ENCODE measurements at regions not wholly inside any gene's neighbourhood (a gene's known extent, or its start where the extent isn't known, plus 50 kb on each side); places are given as distances from the start of the nearest gene placed in this dataset.

DNA sequence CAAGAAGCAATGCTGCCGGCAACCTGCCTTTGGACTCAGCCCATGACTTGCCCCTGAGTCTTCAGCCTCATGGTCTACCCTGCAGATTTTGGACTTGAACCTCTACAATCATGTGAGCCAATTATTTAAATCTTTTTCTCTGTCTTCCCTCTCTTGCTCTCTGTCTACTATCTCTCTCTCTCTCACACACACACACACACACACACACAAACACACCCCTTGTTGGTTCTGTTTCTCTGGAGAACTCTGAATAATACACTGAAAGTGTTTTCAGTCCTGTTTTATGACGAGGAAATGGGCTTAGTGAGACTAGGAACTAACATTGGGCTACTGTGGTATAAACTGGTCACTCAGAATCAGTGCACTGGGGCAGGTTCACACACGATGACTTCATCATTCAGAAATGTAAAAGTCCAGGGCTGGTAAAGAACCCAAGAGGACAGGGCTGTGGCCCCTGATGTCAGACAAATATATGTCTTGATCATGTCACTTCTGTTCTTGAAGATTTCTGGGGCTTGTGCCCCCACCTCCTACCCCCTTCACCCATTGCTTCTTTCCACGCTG lies 266.1 kb upstream of the SIX2 start:
- H3K27ac Mint-ChIP-seq = no peak overlapping the region
- H3K4me1 Mint-ChIP-seq (ENCODE audit: low read depth) = no peaks in the 10 kb centered on the region
- peaks cover 26% of the 10 kb centered on the region for H3K27me3 Mint-ChIP-seq (ENCODE audit: low read depth)
- no peaks in the 10 kb centered on the region for H3K9me3 Mint-ChIP-seq
- no peaks in the 10 kb centered on the region for H3K36me3 Mint-ChIP-seq (ENCODE audit: low read depth)
- no peak overlapping the region for H3K4me3 Mint-ChIP-seq
- no peak for DNase-seq (ENCODE audit: low spot score)

DNA sequence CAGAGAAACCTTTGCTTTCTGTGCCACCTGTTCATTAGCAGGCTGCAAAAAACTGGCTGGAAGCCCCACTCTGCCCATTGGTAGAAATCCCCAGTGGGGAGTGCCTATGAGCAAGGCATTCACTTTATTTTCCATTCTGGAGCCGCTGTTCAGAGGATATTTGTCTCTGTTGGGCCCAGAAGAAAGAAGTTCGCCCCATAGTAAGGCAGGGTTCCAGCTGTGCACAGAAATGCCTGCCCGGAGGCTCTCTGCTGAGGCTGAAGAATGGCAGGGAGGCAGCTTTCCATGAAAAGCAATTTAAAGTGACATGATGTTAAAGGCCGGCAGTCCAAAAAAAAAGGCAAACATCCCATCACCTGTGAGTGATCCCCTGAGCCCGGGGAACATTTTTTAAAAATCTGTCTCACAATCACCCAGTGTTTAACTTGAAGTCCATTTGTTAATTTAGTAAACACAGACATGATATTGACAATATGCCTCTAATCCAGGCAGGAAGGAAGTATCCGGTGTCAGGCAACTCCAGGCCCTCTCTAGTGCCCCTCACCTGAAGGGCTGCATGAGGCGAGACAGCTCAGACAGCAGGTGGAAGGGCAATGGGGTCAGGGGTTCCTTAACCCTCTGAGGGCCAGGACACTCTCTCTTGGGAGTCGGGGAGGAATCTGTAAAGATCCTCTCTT lies 265.1 kb upstream of the SIX2 start:
- no peaks in the 10 kb centered on the region for H3K4me1 Mint-ChIP-seq (ENCODE audit: low read depth)
- H3K4me3 Mint-ChIP-seq = no peak overlapping the region
- peaks cover 30% of the 10 kb centered on the region for H3K27me3 Mint-ChIP-seq (ENCODE audit: low read depth)
- no peaks in the 10 kb centered on the region for H3K36me3 Mint-ChIP-seq (ENCODE audit: low read depth)
- no peak overlapping the region for H3K27ac Mint-ChIP-seq
- no peaks in the 10 kb centered on the region for H3K9me3 Mint-ChIP-seq
- no peak for DNase-seq (ENCODE audit: low spot score)

DNA sequence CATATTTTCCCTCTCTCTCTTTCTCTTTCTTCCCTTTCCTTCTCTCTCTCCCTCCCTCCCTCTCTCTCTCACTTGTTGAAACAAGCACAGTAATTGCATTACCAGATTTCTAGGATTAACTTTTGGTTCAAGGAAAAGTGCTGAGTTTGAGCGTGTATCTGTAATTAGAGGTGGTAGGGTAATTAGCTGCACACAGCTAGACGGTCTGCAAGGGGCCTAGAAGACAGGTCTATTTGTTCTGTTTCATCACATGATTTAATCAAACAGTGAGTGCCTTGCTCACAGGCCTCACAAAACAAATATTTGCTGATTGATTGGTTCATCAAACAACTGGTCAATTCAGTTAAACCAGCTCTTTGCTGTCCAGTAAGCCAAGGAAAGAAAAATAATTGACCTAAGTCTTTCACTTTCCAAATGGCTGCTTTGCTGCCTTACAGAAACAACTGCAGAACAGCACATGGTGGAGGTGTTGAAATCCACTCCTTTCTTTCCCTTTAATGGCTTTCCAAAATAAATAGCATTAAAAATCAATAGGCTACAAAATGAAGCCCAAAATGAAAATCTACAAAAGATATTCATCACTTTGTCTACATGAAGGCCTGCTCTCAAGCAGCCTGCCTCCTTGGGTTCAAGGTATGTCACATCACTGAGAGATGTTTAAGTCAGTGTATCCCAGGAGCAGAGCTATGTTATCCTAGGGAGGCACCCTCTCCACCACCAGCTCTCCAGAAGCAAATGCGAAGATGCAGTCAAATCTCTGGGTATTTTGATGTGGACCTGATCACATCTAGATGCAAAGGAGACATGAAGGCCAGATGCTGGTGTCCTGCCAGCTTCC lies 264.4 kb upstream of the SIX2 start:
- Mint-ChIP-seq H3K27ac (no peak overlapping the region), H3K9me3 (no peaks in the 10 kb centered on the region), H3K4me1 (ENCODE audit: low read depth) (no peaks in the 10 kb centered on the region), H3K27me3 (ENCODE audit: low read depth) (peaks cover 27% of the 10 kb centered on the region), H3K4me3 (no peak overlapping the region), H3K36me3 (ENCODE audit: low read depth) (no peaks in the 10 kb centered on the region)
- no peak for DNase-seq (ENCODE audit: low spot score)

DNA sequence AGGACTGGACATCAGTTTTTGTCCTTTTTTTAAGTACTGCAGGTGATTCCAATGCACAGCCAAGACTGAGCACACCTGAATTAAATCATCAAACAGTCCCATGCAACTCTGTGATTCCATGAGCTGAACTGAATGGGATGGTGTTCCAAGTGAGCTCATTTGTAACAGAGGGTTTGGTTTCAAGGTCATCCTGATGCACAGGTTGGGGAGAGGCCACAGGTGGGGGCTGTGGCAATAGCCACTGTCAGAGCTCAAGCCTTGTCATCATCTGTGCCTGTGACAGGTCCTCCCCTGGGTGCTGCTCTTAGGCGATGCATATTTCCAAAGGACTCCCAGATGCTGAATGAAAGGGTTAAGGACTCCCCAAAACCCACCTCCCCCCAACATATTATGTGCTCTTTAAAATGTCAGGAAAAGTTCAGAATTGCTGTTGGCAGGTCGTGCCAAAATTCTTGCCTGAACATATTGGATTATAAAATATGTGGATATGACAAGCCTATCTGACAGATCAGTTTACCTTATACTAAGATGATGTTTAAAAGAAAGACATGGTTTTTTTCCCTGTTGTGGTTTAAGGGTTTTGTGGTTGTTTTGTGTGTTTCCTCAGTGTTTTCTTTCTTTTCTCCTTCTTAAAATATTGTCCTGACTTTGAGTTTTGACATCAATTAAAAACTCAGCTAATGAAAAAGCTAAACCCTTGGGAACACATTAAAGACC lies 263.5 kb upstream of the SIX2 start:
- Mint-ChIP-seq H3K4me1 (ENCODE audit: low read depth) (no peaks in the 10 kb centered on the region), H3K27ac (no peak overlapping the region), H3K9me3 (no peaks in the 10 kb centered on the region), H3K4me3 (no peak overlapping the region), H3K36me3 (ENCODE audit: low read depth) (no peaks in the 10 kb centered on the region), H3K27me3 (ENCODE audit: low read depth) (peaks cover 29% of the 10 kb centered on the region)
- no peak for DNase-seq (ENCODE audit: low spot score)

DNA sequence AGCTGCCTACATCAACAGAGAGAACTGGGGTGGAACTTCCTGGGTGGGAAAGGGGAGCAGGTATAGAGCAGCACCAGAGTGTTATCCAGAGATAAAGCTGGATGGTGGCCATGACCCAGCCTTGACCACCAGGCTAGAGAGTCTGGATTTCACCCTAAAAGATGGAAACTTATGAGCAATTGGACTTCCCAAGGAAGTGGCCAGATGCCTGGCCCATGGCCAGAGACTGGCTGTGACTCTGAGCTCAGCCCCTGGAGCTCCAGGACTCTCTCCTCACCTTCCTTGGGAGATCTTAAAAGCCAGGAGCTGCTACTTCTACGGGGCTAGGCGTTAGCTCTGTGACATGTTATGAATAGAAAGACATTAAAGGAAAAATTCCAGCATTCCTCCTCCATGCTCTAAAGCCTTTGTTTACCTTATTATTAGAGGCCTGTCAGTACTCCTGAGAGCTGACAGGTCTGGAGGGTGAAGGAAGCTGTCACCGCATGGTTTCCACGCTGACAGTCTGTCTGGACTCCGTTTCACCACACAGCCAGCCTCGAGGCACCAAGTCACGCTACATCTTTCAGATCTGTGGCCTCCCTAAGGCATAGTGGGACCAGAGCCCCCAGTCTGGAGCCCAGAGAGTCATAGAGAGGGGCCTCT lies 260.0 kb upstream of the SIX2 start:
- Mint-ChIP-seq H3K27ac (no peak overlapping the region), H3K9me3 (no peaks in the 10 kb centered on the region), H3K4me1 (ENCODE audit: low read depth) (no peaks in the 10 kb centered on the region), H3K27me3 (ENCODE audit: low read depth) (peaks cover 26% of the 10 kb centered on the region), H3K36me3 (ENCODE audit: low read depth) (no peaks in the 10 kb centered on the region), H3K4me3 (no peak overlapping the region)
- DNase-seq (ENCODE audit: low spot score) = no peak

DNA sequence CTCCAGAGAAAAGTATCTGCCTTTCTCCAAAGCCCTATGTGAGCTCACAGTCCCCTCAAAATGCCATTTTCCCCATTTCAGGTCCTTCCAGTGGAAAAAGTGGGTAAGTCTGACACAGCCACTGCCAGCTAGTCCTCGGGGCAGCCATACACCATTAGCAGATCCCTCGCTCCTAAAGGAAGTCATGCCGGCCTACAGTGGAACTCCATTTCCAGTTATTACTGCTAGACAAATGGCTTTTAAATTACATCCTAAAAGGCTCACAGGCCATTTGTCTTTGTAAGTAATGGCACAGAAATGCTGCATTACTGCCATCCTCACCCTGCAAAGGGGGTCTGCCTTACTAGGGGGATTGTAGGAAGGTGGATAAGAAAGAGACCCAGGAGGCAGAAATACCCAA lies 259.4 kb upstream of the SIX2 start:
- Mint-ChIP-seq H3K4me1 (ENCODE audit: low read depth) (no peaks in the 10 kb centered on the region), H3K27ac (no peak overlapping the region), H3K36me3 (ENCODE audit: low read depth) (no peaks in the 10 kb centered on the region), H3K9me3 (no peaks in the 10 kb centered on the region), H3K4me3 (no peak overlapping the region), H3K27me3 (ENCODE audit: low read depth) (peaks cover 26% of the 10 kb centered on the region)
- DNase-seq (ENCODE audit: low spot score) = no peak

DNA sequence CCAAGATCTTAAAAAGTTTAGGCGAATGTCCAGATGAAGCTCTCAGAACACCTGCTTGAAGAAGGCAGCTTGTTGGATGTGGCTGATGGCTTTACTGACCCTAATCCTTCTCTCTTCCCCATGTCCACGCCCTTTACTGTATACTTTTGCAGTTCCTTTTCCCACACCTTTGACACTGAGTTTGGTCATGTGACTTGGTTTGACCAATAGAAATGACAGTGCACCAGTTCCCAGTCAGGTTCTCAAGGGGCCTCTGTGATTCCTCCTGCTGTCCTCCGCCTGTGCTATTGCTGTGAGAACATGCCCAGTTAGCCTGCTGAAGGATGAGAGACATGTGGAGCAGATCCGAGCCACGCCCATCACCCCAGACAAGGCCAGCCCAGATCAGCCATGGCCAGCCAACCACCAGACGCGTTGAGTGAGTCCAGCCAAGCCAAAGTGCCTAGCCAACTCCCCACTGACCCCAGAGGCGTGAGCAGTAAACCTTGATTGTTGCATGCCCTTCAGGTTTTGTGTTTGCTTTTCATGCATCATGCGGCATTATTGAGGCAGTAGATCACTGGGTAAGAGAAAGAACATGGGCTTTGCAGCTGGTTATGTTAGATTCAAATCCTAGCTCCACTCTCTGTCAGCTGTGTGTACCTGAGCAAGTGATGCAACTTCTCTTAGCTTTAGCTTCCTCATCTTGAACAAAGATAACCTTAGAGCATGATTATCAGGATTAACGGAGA lies 258.0 kb upstream of the SIX2 start:
- H3K4me3 Mint-ChIP-seq = no peak overlapping the region
- H3K4me1 Mint-ChIP-seq (ENCODE audit: low read depth) = peaks cover 6% of the 10 kb centered on the region
- H3K27ac Mint-ChIP-seq = no peak overlapping the region
- H3K27me3 Mint-ChIP-seq (ENCODE audit: low read depth) = peaks cover 27% of the 10 kb centered on the region
- H3K36me3 Mint-ChIP-seq (ENCODE audit: low read depth) = no peaks in the 10 kb centered on the region
- DNase-seq (ENCODE audit: low spot score) = no peak
- H3K9me3 Mint-ChIP-seq = no peaks in the 10 kb centered on the region

DNA sequence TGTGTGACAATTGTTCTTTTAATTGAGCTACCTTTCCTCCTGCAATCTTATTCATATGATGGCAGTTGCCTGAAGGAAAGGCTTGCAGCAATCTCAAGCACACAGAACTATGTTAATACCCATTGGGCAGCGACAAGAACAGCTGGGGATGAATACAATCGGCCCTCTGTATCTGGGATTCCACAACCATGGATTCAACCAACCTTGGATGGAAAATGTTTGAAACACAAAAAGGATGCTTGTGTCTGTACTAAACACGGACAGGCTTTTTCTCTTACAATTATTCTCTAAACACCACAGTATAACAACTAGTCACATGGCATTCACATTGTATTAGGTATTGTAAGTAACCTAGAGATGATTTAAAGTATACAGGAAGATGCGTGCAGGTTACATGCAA lies 256.1 kb upstream of the SIX2 start:
- Mint-ChIP-seq H3K27ac (no peak overlapping the region), H3K27me3 (ENCODE audit: low read depth) (peaks cover 22% of the 10 kb centered on the region), H3K9me3 (no peaks in the 10 kb centered on the region), H3K36me3 (ENCODE audit: low read depth) (no peaks in the 10 kb centered on the region), H3K4me3 (no peak overlapping the region), H3K4me1 (ENCODE audit: low read depth) (peaks cover 6% of the 10 kb centered on the region)
- DNase-seq (ENCODE audit: low spot score) = no peak

DNA sequence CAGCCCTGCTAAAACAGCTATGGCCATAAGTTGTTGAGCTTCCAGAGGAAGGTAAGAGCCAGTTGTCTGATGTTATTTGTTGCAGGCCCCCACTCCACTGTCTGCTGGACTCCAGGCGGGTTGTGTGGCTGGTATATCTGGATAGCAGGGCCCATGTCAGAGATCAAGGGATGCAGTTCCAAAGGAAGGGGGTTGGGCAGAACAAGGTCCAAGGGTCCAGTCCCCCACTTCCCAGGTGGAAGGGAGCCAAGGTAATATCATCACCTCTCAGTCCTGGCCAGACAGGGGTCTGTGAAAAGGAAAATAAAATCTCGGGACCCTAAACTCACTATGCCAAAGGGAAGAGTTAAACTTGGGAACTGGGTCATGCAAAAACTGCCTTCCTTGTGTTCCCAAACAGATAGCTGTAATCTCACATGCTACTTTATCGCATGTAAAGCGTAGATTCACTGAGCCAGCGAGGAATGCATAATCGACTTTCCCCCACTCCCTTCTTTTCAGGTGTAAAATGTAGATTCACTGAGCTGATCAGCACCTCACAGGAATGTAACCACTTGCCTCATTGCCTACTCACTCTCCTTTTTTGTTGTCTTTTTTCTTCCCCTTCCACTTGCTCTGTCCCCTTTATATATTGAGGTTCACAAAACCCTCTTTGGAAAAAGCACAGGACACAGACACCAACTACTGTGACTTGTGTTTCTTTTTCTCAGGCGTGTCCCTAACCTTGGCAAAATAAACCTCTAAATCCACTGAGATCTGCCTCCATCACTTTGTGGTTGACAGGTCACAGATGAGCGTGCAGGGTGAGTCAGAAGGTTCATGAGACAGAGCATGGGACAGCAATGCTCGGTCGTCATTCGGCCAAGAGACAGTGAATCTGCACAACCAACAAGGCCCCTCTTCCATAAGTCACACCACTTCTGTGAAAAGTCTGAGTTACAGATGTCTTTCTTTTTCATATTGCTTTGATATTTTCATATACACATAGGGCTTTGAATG lies 255.3 kb upstream of the SIX2 start:
- H3K4me3 Mint-ChIP-seq = no peak overlapping the region
- DNase-seq (ENCODE audit: low spot score) = no peak
- peaks cover 15% of the 10 kb centered on the region for H3K27me3 Mint-ChIP-seq (ENCODE audit: low read depth)
- no peaks in the 10 kb centered on the region for H3K36me3 Mint-ChIP-seq (ENCODE audit: low read depth)
- H3K27ac Mint-ChIP-seq = no peak overlapping the region
- H3K9me3 Mint-ChIP-seq = no peaks in the 10 kb centered on the region
- H3K4me1 Mint-ChIP-seq (ENCODE audit: low read depth) = peaks cover 6% of the 10 kb centered on the region

DNA sequence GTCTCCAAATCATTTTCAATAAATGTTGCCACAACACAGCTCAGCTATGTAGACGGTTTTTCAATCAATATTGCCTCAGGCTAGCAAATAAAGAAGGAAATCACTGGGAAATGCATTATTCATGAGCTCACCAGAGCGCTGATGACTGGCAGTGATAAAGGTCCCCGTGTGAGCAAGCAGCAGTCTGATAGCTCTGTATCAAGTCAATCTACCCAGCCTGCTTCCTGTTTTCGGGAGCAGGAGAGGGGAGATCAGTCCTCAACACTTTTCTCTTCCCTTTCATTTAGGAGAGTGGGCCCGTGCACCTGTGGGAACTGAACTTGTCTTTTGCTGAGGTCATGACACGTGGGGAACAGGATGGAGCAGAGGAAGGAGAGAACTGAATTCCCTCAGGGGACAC lies 253.9 kb upstream of the SIX2 start:
- no peak overlapping the region for H3K27ac Mint-ChIP-seq
- H3K27me3 Mint-ChIP-seq (ENCODE audit: low read depth) = peaks cover 16% of the 10 kb centered on the region
- no peak for DNase-seq (ENCODE audit: low spot score)
- no peak overlapping the region for H3K4me3 Mint-ChIP-seq
- H3K9me3 Mint-ChIP-seq = no peaks in the 10 kb centered on the region
- H3K4me1 Mint-ChIP-seq (ENCODE audit: low read depth) = peaks cover 6% of the 10 kb centered on the region
- no peaks in the 10 kb centered on the region for H3K36me3 Mint-ChIP-seq (ENCODE audit: low read depth)

DNA sequence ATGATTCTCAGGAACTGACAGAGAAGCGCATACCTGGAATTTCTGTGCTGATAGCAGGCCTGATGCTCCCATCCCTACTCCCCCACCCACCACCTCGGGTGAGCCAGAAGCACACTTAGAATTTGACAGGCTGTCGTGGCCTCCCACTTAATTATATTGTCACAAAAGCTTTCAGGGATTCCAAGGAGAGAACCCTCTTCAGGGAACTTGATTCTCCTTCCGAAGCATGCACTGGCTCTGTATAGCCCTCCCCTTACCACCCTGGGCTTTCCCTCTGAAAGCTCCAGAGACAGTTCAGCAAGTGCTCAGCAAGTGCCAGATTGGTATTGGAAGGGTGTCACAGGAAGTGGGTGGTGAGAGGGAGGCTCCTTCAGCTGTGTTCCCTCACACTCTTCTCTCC lies 252.5 kb upstream of the SIX2 start:
- H3K27me3 Mint-ChIP-seq (ENCODE audit: low read depth) = peaks cover 10% of the 10 kb centered on the region
- H3K4me1 Mint-ChIP-seq (ENCODE audit: low read depth) = peaks cover 6% of the 10 kb centered on the region
- no peak for DNase-seq (ENCODE audit: low spot score)
- H3K9me3 Mint-ChIP-seq = no peaks in the 10 kb centered on the region
- no peak overlapping the region for H3K4me3 Mint-ChIP-seq
- no peak overlapping the region for H3K27ac Mint-ChIP-seq
- H3K36me3 Mint-ChIP-seq (ENCODE audit: low read depth) = no peaks in the 10 kb centered on the region

DNA sequence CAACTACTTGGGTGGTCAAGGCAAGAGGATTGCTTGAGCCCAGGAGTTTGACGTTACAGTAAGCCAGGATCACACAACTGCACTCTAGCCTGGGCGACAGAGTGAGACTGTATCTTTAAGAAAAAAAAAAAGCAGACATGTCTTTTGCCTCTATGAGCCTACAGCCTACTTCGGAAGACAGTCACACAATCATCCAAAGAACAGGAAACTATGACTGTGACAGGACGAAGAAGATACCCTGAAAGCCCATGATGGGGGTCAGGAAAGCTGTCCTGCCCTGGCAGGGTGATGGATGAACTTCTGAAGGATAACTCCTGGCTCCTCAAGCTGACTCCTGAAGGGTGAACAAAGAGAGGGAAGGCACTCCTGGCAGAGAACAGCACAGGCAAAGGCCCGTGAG lies 251.7 kb upstream of the SIX2 start:
- Mint-ChIP-seq H3K4me3 (no peak overlapping the region), H3K27me3 (ENCODE audit: low read depth) (peaks cover 10% of the 10 kb centered on the region), H3K36me3 (ENCODE audit: low read depth) (no peaks in the 10 kb centered on the region), H3K27ac (no peak overlapping the region), H3K4me1 (ENCODE audit: low read depth) (peaks cover 6% of the 10 kb centered on the region), H3K9me3 (no peaks in the 10 kb centered on the region)
- DNase-seq (ENCODE audit: low spot score) = no peak
